ENCODE measurements at regions not wholly inside any gene's neighbourhood (a gene's known extent, or its start where the extent isn't known, plus 50 kb on each side); places are given as distances from the start of the nearest gene placed in this dataset.

- WGBS, 2 donors = 86 to 91% methylated on average over 4 of the region's 4 CpGs
- no peak overlapping the region for H3K27ac ChIP-seq
- H3K9me3 ChIP-seq = no peaks in the 10 kb centered on the region
- H3K4me3 ChIP-seq = no peak overlapping the region
- H3K36me3 ChIP-seq = no peaks in the 10 kb centered on the region
- TF ChIP-seq EP300 (IDR thresholded peaks at IDR 0.05) (no peak), CTCF (IDR thresholded peaks at IDR 0.05) (no peak), POLR2A (IDR thresholded peaks at IDR 0.05) (no peak)
- H3K27me3 ChIP-seq = no peaks in the 10 kb centered on the region
- DNase-seq (ENCODE audit: low spot score in 2 of 2) = no peak
- peaks cover 0 to 13% (median 0%) of the 10 kb centered on the region in 4 donors for H3K4me1 ChIP-seq
These were observed 215.5 kb upstream of the UGT8 start for GRCh38 chr4:114383067-114383466.

DNA sequence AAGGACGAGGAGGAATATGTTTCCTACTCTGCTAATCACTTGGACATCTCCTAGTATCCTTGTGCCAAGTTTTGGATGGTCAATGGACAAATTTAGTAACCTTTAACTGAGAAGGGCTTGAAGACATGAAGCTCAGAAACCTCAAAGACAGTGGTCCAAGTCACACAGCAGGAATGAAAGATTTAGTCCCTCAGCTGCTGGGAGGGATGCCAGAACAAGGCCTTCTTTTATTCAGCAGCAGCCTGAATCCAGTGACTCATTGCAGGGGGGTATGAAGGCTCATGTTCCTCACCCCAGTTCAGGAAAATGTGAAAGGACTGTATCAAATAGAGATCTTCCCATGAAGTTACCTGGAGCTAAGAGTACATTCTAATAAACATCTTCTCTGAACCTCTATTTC is 214.9 kb upstream of the UGT8 start:
- Histone ChIP-seq H3K4me1 (peaks cover 0 to 13% (median 0%) of the 10 kb centered on the region in 4 donors), H3K27me3 (no peaks in the 10 kb centered on the region), H3K36me3 (no peaks in the 10 kb centered on the region), H3K27ac (no peak overlapping the region), H3K4me3 (no peak overlapping the region), H3K9me3 (no peaks in the 10 kb centered on the region)
- WGBS, 2 donors = 39 to 60% methylated on average over 1 of the region's 1 CpG
- TF ChIP-seq EP300 (IDR thresholded peaks at IDR 0.05) (no peak), CTCF (IDR thresholded peaks at IDR 0.05) (no peak), POLR2A (IDR thresholded peaks at IDR 0.05) (no peak)
- no peak for DNase-seq (ENCODE audit: low spot score in 2 of 2)

- TF ChIP-seq CTCF (IDR thresholded peaks at IDR 0.05) = peak in 4 of 5 experiments; percentile 22 to 40 (median 32)
- no peak for TF ChIP-seq POLR2A (IDR thresholded peaks at IDR 0.05)
- Histone ChIP-seq H3K4me1 (peaks cover 0 to 13% (median 0%) of the 10 kb centered on the region in 4 donors), H3K4me3 (no peak overlapping the region), H3K27me3 (no peaks in the 10 kb centered on the region), H3K27ac (no peak overlapping the region), H3K36me3 (no peaks in the 10 kb centered on the region), H3K9me3 (no peaks in the 10 kb centered on the region)
- WGBS, 2 donors = 7 to 8% methylated on average over 4 of the region's 4 CpGs
- DNase-seq (ENCODE audit: low spot score in 2 of 2) = no peak
These were observed 214.0 kb upstream of the UGT8 start for GRCh38 chr4:114384629-114385028.

GRCh38 chr4:114385195-114385985 is 213.2 kb upstream of the UGT8 start:
- TF ChIP-seq EP300 (IDR thresholded peaks at IDR 0.05) (no peak), POLR2A (IDR thresholded peaks at IDR 0.05) (no peak), CTCF (IDR thresholded peaks at IDR 0.05) (no peak)
- Histone ChIP-seq H3K27ac (no peak overlapping the region), H3K9me3 (no peaks in the 10 kb centered on the region), H3K36me3 (no peaks in the 10 kb centered on the region), H3K4me3 (no peak overlapping the region), H3K27me3 (no peaks in the 10 kb centered on the region), H3K4me1 (peaks cover 0 to 13% (median 0%) of the 10 kb centered on the region in 4 donors)
- DNase-seq (ENCODE audit: low spot score in 2 of 2) = no peak
- WGBS, 2 donors = 80 to 86% methylated on average over 9 of the region's 9 CpGs

DNA sequence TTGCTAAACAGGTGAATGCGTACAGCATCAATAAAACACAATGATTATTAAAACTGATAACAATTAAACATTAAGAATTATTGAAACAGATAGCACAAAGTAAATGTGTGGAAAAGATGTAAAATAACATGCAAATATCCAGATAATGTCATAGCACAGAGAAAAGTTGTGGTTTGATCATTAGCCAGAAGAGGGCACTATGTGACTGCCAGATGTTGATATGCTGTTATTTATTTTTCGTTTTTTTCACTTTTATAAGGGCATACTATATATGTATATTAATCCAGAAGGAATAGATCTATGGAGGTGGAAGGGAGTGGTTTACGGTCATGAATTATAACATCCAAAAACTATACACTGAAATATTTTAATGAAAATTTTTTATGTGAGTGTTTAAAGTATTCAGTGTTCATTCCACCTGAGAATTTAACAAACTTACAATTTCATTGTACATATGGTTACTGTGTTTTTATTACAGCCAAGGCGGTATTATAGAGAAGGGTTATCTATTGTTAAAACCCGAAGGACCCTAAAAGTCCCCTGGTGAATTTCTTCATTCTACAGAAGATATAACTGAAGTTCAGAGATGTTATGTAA is 211.9 kb upstream of the UGT8 start:
- Histone ChIP-seq H3K4me3 (no peak overlapping the region), H3K27me3 (no peaks in the 10 kb centered on the region), H3K27ac (no peak overlapping the region), H3K4me1 (peaks cover 0 to 13% (median 0%) of the 10 kb centered on the region in 4 donors), H3K9me3 (no peaks in the 10 kb centered on the region), H3K36me3 (no peaks in the 10 kb centered on the region)
- WGBS, 2 donors = 21 to 25% methylated on average over 5 of the region's 5 CpGs
- no peak for TF ChIP-seq EP300 (IDR thresholded peaks at IDR 0.05)
- peak; percentile 56 to 69 (median 61) for TF ChIP-seq CTCF (IDR thresholded peaks at IDR 0.05)
- peak in 1 of 2 donors; percentile 21 for DNase-seq (ENCODE audit: low spot score in 2 of 2)
